CD14-positive monocyte (primary cell): ENCODE measurements at regions not wholly inside any gene's neighbourhood (a gene's known extent, or its start where the extent isn't known, plus 50 kb on each side); places are given as distances from the start of the nearest gene placed in this dataset.

Experiments
- DNase-seq, 3 donors: peaks; one replicate each; pipeline ENCODE4 v3.0.0-alpha.2; 2011 to 2022
- H2AFZ ChIP-seq: 2 replicates; pipeline ENCODE4 v1.6.0; 2012; ENCODE audit warnings: mild to moderate bottlenecking, low read depth, low read length, inconsistent platforms; ENCODE audit not compliant: insufficient read depth, poor library complexity, severe bottlenecking
- H3K27ac ChIP-seq, 2 donors: 1 replicate in 1 of 2; 2 replicates in 1 of 2; pipeline ENCODE4 v1.5.1; 2012 to 2013; ENCODE audit warnings: low read length in 2 of 2, control low read depth in 1 of 2, inconsistent platforms in 1 of 2, low read depth in 1 of 2, mild to moderate bottlenecking in 1 of 2
- H3K27me3 ChIP-seq, 2 donors: one replicate each; pipeline versions ENCODE4 v1.6.0 to v1.6.1; 2011 to 2013; ENCODE audit warnings: low read length in 2 of 2; ENCODE audit not compliant: control insufficient read depth in 2 of 2, insufficient read depth in 2 of 2
- H3K36me3 ChIP-seq, 2 donors: replicated peaks in 1 of 2; 1 replicate in 1 of 2; 2 replicates in 1 of 2; pipeline versions ENCODE4 v1.5.1 to v1.6.1; 2012 to 2013; ENCODE audit warnings: low read length in 2 of 2, control low read depth in 1 of 2, inconsistent platforms in 1 of 2, mild to moderate bottlenecking in 1 of 2; ENCODE audit not compliant: insufficient read depth in 2 of 2, control insufficient read depth in 1 of 2
- H3K4me1 ChIP-seq, 2 donors: 1 replicate in 1 of 2; 2 replicates in 1 of 2; pipeline versions ENCODE4 v1.5.1 to v1.6.1; 2012 to 2013; ENCODE audit warnings: low read length in 2 of 2, control low read depth in 1 of 2, inconsistent platforms in 1 of 2, mild to moderate bottlenecking in 1 of 2, moderate library complexity in 1 of 2; ENCODE audit not compliant: insufficient read depth in 2 of 2, control insufficient read depth in 1 of 2
- H3K4me2 ChIP-seq: replicated peaks from 2 replicates; pipeline ENCODE3; 2012; ENCODE audit warnings: low read length, moderate library complexity, mild to moderate bottlenecking; ENCODE audit not compliant: poor library complexity, severe bottlenecking; ENCODE audit errors: extremely low read depth
- H3K4me3 ChIP-seq, 3 experiments: fragments of 200-600 bp in 1 of 3; sonication (generic) in 1 of 3; replicated peaks in 1 of 3; 1 replicate in 2 of 3; 2 replicates in 1 of 3; pipeline ENCODE4 v1.5.1; 2011 to 2013; ENCODE audit warnings: low read length in 3 of 3, mild to moderate bottlenecking in 3 of 3, control low read depth in 2 of 3, low read depth in 2 of 3, inconsistent platforms in 1 of 3, moderate library complexity in 1 of 3
- H3K79me2 ChIP-seq: 2 replicates; pipeline ENCODE4 v1.6.0; 2012; ENCODE audit warnings: mild to moderate bottlenecking, control low read depth, inconsistent platforms, low read length, moderate library complexity; ENCODE audit not compliant: insufficient read depth
- H3K9ac ChIP-seq: 2 replicates; pipeline ENCODE4 v1.6.0; 2017; ENCODE audit warnings: low read length, mild to moderate bottlenecking; ENCODE audit not compliant: insufficient read depth, poor library complexity, severe bottlenecking
- H3K9me3 ChIP-seq, 2 donors: replicated peaks in 1 of 2; 1 replicate in 1 of 2; 2 replicates in 1 of 2; pipeline versions ENCODE4 v1.5.1 to v1.6.1; 2012 to 2013; ENCODE audit warnings: low read length in 2 of 2, control low read depth in 1 of 2; ENCODE audit not compliant: control insufficient read depth in 1 of 2, insufficient read depth in 1 of 2
- H4K20me1 ChIP-seq: 2 replicates; pipeline ENCODE4 v1.6.0; 2012; ENCODE audit warnings: mild to moderate bottlenecking, low read length, control low read depth, moderate library complexity; ENCODE audit not compliant: insufficient read depth
- H3K27ac Mint-ChIP-seq, 7 donors: one replicate each; pipeline ENCODE4 v1.8.0; 2020; ENCODE audit warnings: mild to moderate bottlenecking in 7 of 7, mixed read lengths in 7 of 7, moderate library complexity in 6 of 7, inconsistent platforms in 2 of 7
- H3K27me3 Mint-ChIP-seq, 3 donors: one replicate each; pipeline ENCODE4 v1.8.0; 2021 to 2022; ENCODE audit warnings: low read depth in 3 of 3, mild to moderate bottlenecking in 3 of 3, mixed read lengths in 3 of 3, moderate library complexity in 3 of 3, inconsistent platforms in 1 of 3
- H3K36me3 Mint-ChIP-seq, 2 donors: one replicate each; pipeline ENCODE4 v1.8.0; 2020; ENCODE audit warnings: mixed read lengths in 2 of 2, inconsistent platforms in 1 of 2, mild to moderate bottlenecking in 1 of 2
- H3K4me1 Mint-ChIP-seq: one replicate; pipeline ENCODE4 v1.8.0; 2020; ENCODE audit warnings: mild to moderate bottlenecking, mixed read lengths
- H3K4me3 Mint-ChIP-seq, 2 donors: one replicate each; pipeline ENCODE4 v1.8.0; 2020; ENCODE audit warnings: mild to moderate bottlenecking in 2 of 2, mixed read lengths in 2 of 2, moderate library complexity in 1 of 2
- H3K9me3 Mint-ChIP-seq, 7 donors: one replicate each; pipeline ENCODE4 v1.8.0; 2020 to 2022; ENCODE audit warnings: mixed read lengths in 7 of 7, mild to moderate bottlenecking in 6 of 7, moderate library complexity in 6 of 7, inconsistent platforms in 2 of 7
- CTCF ChIP-seq: fragments of 200-600 bp; IDR thresholded peaks from one replicate; pipeline ENCODE4 v1.8.0; 2022; ENCODE audit warnings: antibody characterized with exemption, mild to moderate bottlenecking
- WGBS: methylation state at CpG from one replicate; pipeline ENCODE4 v1.1.5; 2013; ENCODE audit warnings: missing lambda C conversion rate; ENCODE audit not compliant: insufficient coverage; 5-methylcytosine and 5-hydroxymethylcytosine counted together
- intact Hi-C, 2 donors: fragments of 100-400 bp; cut with micrococcal nuclease; formaldehyde crosslinking; loops; one replicate each; pipeline versions ENCODE4 v1.15.0 to v1.15.1; 2023

GRCh38 chr9:129518074-129518473 is 102.8 kb downstream of the C9orf50 start:
- no peaks in the 10 kb centered on the region for H3K27me3 ChIP-seq

GRCh38 chr9:129517006-129517405 is 103.9 kb downstream of the C9orf50 start:
- Histone ChIP-seq H3K9ac (no peak overlapping the region), H3K4me2 (no peak overlapping the region), H3K4me1 (no peaks in the 10 kb centered on the region), H4K20me1 (no peaks in the 10 kb centered on the region), H3K4me3 (no peak overlapping the region), H3K27me3 (no peaks in the 10 kb centered on the region), H3K36me3 (no peaks in the 10 kb centered on the region), H3K27ac (no peak overlapping the region), H3K9me3 (peaks cover 28 to 59% of the 10 kb centered on the region in 2 donors), H2AFZ (no peak overlapping the region), H3K79me2 (no peaks in the 10 kb centered on the region)
- Mint-ChIP-seq H3K4me1 (no peaks in the 10 kb centered on the region), H3K4me3 (no peak overlapping the region), H3K27me3 (peaks cover 5 to 9% (median 6%) of the 10 kb centered on the region in 3 donors), H3K36me3 (peaks cover 0 to 7% of the 10 kb centered on the region in 2 donors), H3K9me3 (peaks cover 32 to 59% (median 55%) of the 10 kb centered on the region in 7 donors), H3K27ac (no peak overlapping the region)
- no peak for TF ChIP-seq CTCF
- WGBS, result 100% methylated on average over 3 of the region's 7 CpGs
- DNase-seq, result no peak
- intact Hi-C loops, result no loop called here

More at GRCh38 chr9:129518074-129518473, 102.8 kb downstream of the C9orf50 start:
- no peak overlapping the region for H3K9ac ChIP-seq
- H3K4me3 ChIP-seq, result no peak overlapping the region
- H3K27me3 Mint-ChIP-seq, result peaks cover 6 to 9% (median 7%) of the 10 kb centered on the region in 3 donors
- intact Hi-C loops, result no loop called here
- H3K27ac ChIP-seq, result no peak overlapping the region
- no peak overlapping the region for H3K27ac Mint-ChIP-seq
- H3K4me1 Mint-ChIP-seq, result no peaks in the 10 kb centered on the region
- no peak for DNase-seq
- H2AFZ ChIP-seq, result no peak overlapping the region
- H3K4me1 ChIP-seq, result no peaks in the 10 kb centered on the region
- no peak overlapping the region for H3K4me2 ChIP-seq
- no peak overlapping the region for H3K4me3 Mint-ChIP-seq
- H3K36me3 Mint-ChIP-seq, result peaks cover 0 to 7% of the 10 kb centered on the region in 2 donors
- H4K20me1 ChIP-seq, result no peaks in the 10 kb centered on the region
- TF ChIP-seq CTCF, result no peak
- peaks cover 29 to 52% (median 45%) of the 10 kb centered on the region in 7 donors for H3K9me3 Mint-ChIP-seq
- peaks cover 28 to 52% of the 10 kb centered on the region in 2 donors for H3K9me3 ChIP-seq
- H3K79me2 ChIP-seq, result no peaks in the 10 kb centered on the region
- no peaks in the 10 kb centered on the region for H3K36me3 ChIP-seq
